ENCODE measurements at regions not wholly inside any gene's neighbourhood (a gene's known extent, or its start where the extent isn't known, plus 50 kb on each side); places are given as distances from the start of the nearest gene placed in this dataset.
"Not testable (repeated sequence)": the region's sequence is repeated elsewhere in the genome, so short reads cannot be mapped to it uniquely, and the experiment has no call there.

GRCh38 chr2:190150413-190150812 is 87.9 kb upstream of the MSTN start:
- no peak for DNase-seq

GRCh38 chr2:190149908-190150307 is 87.4 kb upstream of the MSTN start:
- no peak for DNase-seq

GRCh38 chr2:190149200-190149599 is 86.7 kb upstream of the MSTN start:
- peak in 1 of 2 donors; percentile 48 for DNase-seq

GRCh38 chr2:190146109-190146508 is 83.6 kb upstream of the MSTN start:
- not testable (repeated sequence) for DNase-seq

- DNase-seq = not testable (repeated sequence)
Observed at GRCh38 chr2:190140474-190140873, 77.9 kb upstream of the MSTN start.

GRCh38 chr2:190139371-190139770 is 76.8 kb upstream of the MSTN start:
- no peak for DNase-seq

- DNase-seq = no peak
Observed at GRCh38 chr2:190138032-190138431, 75.5 kb upstream of the MSTN start.

GRCh38 chr2:190137561-190137960 is 75.0 kb upstream of the MSTN start:
- DNase-seq = no peak

GRCh38 chr2:190136825-190137224 is 74.3 kb upstream of the MSTN start:
- no peak for DNase-seq

- no peak for DNase-seq
Observed at GRCh38 chr2:190136259-190136658, 73.7 kb upstream of the MSTN start.

- DNase-seq = no peak
Observed at GRCh38 chr2:190129421-190130199, 67.1 kb upstream of the MSTN start.

- DNase-seq = no peak
Observed at GRCh38 chr2:190127651-190128050, 65.1 kb upstream of the MSTN start.

GRCh38 chr2:190126798-190127197 is 64.3 kb upstream of the MSTN start:
- no peak for DNase-seq

GRCh38 chr2:190123956-190124355 is 61.4 kb upstream of the MSTN start:
- DNase-seq = no peak

GRCh38 chr2:190121971-190122370 is 59.4 kb upstream of the MSTN start:
- DNase-seq = peak in 1 of 2 donors; percentile 25

GRCh38 chr2:190121305-190121704 is 58.8 kb upstream of the MSTN start:
- no peak for DNase-seq

- peak in 1 of 2 donors; percentile 19 for DNase-seq
Observed at GRCh38 chr2:190119923-190120590, 57.5 kb upstream of the MSTN start.

- DNase-seq = peak; percentile 24 to 60
Observed at GRCh38 chr2:190119257-190119656, 56.7 kb upstream of the MSTN start.

- no peak for DNase-seq
Observed at GRCh38 chr2:190117305-190117704, 54.8 kb upstream of the MSTN start.

GRCh38 chr2:190113000-190113399 is 50.5 kb upstream of the MSTN start:
- no peak for DNase-seq
